ENCODE measurements at regions not wholly inside any gene's neighbourhood (a gene's known extent, or its start where the extent isn't known, plus 50 kb on each side); places are given as distances from the start of the nearest gene placed in this dataset.

DNA sequence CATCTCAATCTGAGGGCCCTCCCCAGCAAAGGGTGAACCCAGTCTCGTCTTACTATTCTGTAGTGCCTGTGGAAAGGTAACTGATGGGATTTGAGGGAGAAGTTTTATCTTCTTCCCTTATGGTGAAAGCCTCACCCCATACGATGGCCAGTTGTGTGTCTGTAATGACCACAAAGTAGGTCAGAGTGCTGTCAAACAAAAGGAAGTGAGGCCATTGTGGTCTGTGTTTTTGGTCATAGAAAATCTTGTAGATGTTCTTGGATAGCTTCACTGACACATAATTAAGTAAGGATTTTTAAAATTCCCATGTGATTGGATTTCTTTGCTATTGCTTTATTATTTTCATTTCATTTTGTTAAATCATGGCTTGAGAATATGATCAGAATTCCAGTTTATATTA lies 505.1 kb upstream of the KLF4 start:
- peaks cover 6% of the 10 kb centered on the region; the same call in 1 of the 2 replicates for H3K27me3 ChIP-seq (ENCODE audit: low read depth, low read length)
- H3K9me3 ChIP-seq (ENCODE audit: insufficient read depth, low read length) = no peaks in the 10 kb centered on the region
- no peaks in the 10 kb centered on the region for H3K36me3 ChIP-seq (replicated peaks; ENCODE audit: low read depth, low read length)
- H3K27ac ChIP-seq (ENCODE audit: low read length) = no peak overlapping the region
- no peak overlapping the region for H2AFZ ChIP-seq (ENCODE audit: low read depth, low read length)
- no peaks in the 10 kb centered on the region for H3K79me2 ChIP-seq (ENCODE audit: low read length)
- H3K9ac ChIP-seq (ENCODE audit: low read length) = no peak overlapping the region
- H4K20me1 ChIP-seq (ENCODE audit: insufficient read depth, low read length) = no peaks in the 10 kb centered on the region
- no peak overlapping the region for H3K4me3 ChIP-seq (ENCODE audit: low read length)
- TF ChIP-seq, protein P1, sequence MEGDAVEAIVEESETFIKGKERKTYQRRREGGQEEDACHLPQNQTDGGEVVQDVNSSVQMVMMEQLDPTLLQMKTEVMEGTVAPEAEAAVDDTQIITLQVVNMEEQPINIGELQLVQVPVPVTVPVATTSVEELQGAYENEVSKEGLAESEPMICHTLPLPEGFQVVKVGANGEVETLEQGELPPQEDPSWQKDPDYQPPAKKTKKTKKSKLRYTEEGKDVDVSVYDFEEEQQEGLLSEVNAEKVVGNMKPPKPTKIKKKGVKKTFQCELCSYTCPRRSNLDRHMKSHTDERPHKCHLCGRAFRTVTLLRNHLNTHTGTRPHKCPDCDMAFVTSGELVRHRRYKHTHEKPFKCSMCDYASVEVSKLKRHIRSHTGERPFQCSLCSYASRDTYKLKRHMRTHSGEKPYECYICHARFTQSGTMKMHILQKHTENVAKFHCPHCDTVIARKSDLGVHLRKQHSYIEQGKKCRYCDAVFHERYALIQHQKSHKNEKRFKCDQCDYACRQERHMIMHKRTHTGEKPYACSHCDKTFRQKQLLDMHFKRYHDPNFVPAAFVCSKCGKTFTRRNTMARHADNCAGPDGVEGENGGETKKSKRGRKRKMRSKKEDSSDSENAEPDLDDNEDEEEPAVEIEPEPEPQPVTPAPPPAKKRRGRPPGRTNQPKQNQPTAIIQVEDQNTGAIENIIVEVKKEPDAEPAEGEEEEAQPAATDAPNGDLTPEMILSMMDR (IDR thresholded peaks at IDR 0.05; ENCODE audit: low read depth, low read length) = no peak
- TF ChIP-seq EZH2phosphoT487 (IDR thresholded peaks at IDR 0.05; ENCODE audit: low read depth) = no peak
- no peak overlapping the region for H3K4me2 ChIP-seq (ENCODE audit: low read length)
- no peaks in the 10 kb centered on the region for H3K4me1 ChIP-seq (ENCODE audit: low read length)

DNA sequence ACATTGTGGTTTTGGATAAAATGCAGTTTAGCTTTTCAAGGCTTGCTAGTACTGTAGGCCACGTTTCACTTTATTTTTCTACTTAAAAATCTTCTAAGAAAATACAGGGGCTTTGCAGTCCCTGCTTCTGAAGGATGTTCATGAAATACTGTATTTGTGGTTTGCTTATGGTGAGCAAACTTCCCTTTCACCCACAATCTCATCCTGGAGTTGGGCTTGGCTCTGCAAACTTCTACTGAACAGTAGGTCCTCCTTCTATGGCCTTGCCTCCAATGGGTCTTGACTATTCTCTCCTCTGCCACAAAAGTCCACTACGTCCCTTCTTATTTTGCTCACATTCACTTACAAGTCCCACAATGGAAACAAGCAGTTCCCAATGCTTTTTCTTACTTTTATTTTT lies 502.7 kb upstream of the KLF4 start:
- H3K4me2 ChIP-seq (ENCODE audit: low read length) = no peak overlapping the region
- H4K20me1 ChIP-seq (ENCODE audit: insufficient read depth, low read length) = no peaks in the 10 kb centered on the region
- H3K79me2 ChIP-seq (ENCODE audit: low read length) = no peaks in the 10 kb centered on the region
- no peaks in the 10 kb centered on the region for H3K36me3 ChIP-seq (replicated peaks; ENCODE audit: low read depth, low read length)
- H3K4me3 ChIP-seq (ENCODE audit: low read length) = no peak overlapping the region
- H3K9me3 ChIP-seq (ENCODE audit: insufficient read depth, low read length) = no peaks in the 10 kb centered on the region
- 0 out of 2 replicates have a peak, but pooled peaks cover under 1% of the 10 kb centered on the region for H3K27me3 ChIP-seq (ENCODE audit: low read depth, low read length)
- H2AFZ ChIP-seq (ENCODE audit: low read depth, low read length) = no peak overlapping the region
- no peaks in the 10 kb centered on the region for H3K4me1 ChIP-seq (ENCODE audit: low read length)
- H3K9ac ChIP-seq (ENCODE audit: low read length) = no peak overlapping the region
- H3K27ac ChIP-seq (ENCODE audit: low read length) = no peak overlapping the region
- TF ChIP-seq EZH2phosphoT487 (IDR thresholded peaks at IDR 0.05; ENCODE audit: low read depth) = no peak
- TF ChIP-seq, protein P1 (IDR thresholded peaks at IDR 0.05; ENCODE audit: low read depth, low read length) = no peak

DNA sequence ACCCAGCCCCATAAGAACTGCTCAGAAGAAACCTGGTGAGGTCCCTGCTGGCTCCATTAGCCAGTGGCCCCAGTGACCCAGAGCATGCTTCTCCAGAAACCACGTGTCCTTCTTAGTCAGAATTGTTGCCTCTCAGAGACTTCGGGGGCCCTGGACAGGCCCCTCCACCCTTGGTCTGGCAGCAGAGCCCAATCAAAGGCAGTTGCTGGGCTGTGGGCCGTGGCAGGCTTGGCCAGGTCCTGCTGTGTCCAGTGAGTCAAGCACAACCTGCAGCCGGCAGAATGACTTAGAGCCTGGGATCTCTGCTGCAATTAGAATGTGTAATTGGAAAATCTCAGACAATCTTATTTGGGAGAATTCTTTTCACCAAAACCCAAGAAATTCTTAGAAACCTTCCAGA lies 502.0 kb upstream of the KLF4 start:
- TF ChIP-seq, protein P1 (IDR thresholded peaks at IDR 0.05; ENCODE audit: low read depth, low read length) = no peak
- no peak for TF ChIP-seq EZH2phosphoT487 (IDR thresholded peaks at IDR 0.05; ENCODE audit: low read depth)
- Histone ChIP-seq H3K9me3 (ENCODE audit: insufficient read depth, low read length) (no peaks in the 10 kb centered on the region), H3K36me3 (replicated peaks; ENCODE audit: low read depth, low read length) (no peaks in the 10 kb centered on the region), H2AFZ (ENCODE audit: low read depth, low read length) (no peak overlapping the region), H3K4me3 (ENCODE audit: low read length) (no peak overlapping the region), H3K79me2 (ENCODE audit: low read length) (no peaks in the 10 kb centered on the region), H3K4me2 (ENCODE audit: low read length) (no peak overlapping the region), H3K27ac (ENCODE audit: low read length) (no peak overlapping the region), H4K20me1 (ENCODE audit: insufficient read depth, low read length) (no peaks in the 10 kb centered on the region), H3K9ac (ENCODE audit: low read length) (no peak overlapping the region), H3K4me1 (ENCODE audit: low read length) (no peaks in the 10 kb centered on the region), H3K27me3 (ENCODE audit: low read depth, low read length) (0 out of 2 replicates have a peak, but pooled peaks cover 3% of the 10 kb centered on the region)

DNA sequence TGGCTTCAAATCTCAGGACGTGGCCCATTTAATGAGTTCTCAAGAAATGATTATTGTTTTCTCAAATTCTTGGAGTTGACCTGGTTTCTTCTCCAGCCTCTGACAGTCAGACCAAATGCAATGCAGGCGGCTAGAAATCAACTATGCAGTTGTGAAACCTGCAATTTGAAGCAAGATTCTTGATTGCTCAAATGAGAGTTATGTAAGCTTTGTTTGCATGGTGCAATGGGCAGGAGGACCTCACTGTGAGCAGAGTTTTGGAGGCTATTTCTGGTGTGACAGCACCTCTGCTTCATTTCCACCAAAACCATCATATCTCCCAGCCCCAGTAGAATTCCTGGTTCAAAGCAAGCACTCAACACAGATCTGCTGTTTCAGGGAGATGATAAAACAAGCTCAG lies 500.0 kb upstream of the KLF4 start:
- no peak overlapping the region for H2AFZ ChIP-seq (ENCODE audit: low read depth, low read length)
- 0 out of 2 replicates have a peak, but pooled peaks cover 3% of the 10 kb centered on the region for H3K27me3 ChIP-seq (ENCODE audit: low read depth, low read length)
- H3K4me1 ChIP-seq (ENCODE audit: low read length) = no peaks in the 10 kb centered on the region
- H3K79me2 ChIP-seq (ENCODE audit: low read length) = no peaks in the 10 kb centered on the region
- no peak overlapping the region for H3K9ac ChIP-seq (ENCODE audit: low read length)
- no peaks in the 10 kb centered on the region for H3K36me3 ChIP-seq (replicated peaks; ENCODE audit: low read depth, low read length)
- TF ChIP-seq, protein P1 (IDR thresholded peaks at IDR 0.05; ENCODE audit: low read depth, low read length) = no peak
- TF ChIP-seq EZH2phosphoT487 (IDR thresholded peaks at IDR 0.05; ENCODE audit: low read depth) = no peak
- H4K20me1 ChIP-seq (ENCODE audit: insufficient read depth, low read length) = no peaks in the 10 kb centered on the region
- H3K9me3 ChIP-seq (ENCODE audit: insufficient read depth, low read length) = no peaks in the 10 kb centered on the region
- H3K4me3 ChIP-seq (ENCODE audit: low read length) = no peak overlapping the region
- H3K4me2 ChIP-seq (ENCODE audit: low read length) = no peak overlapping the region
- H3K27ac ChIP-seq (ENCODE audit: low read length) = no peak overlapping the region
